Calu3 (cell line): ENCODE measurements at regions not wholly inside any gene's neighbourhood (a gene's known extent, or its start where the extent isn't known, plus 50 kb on each side); places are given as distances from the start of the nearest gene placed in this dataset.

Source experiments
- BruUV-seq: library from RNA; stranded (reverse); fragments of 400-500 nt; replicated peaks from 2 replicates; lab custom pipeline; 2021; lab: Mats Ljungman, UMichigan
- CTCF ChIA-PET: fragments of 300-600 bp; sonication (Branson Sonifier 250); formaldehyde crosslinking; loops from one replicate; lab custom pipeline; 2022; ENCODE audit warnings: antibody characterized with exemption; lab: Charles Lee
- DNase-seq: peaks from one replicate; pipeline ENCODE4 v3.0.0; 2022
- H3K27ac Mint-ChIP-seq: one replicate; pipeline ENCODE4 v1.8.0; 2022; ENCODE audit warnings: mixed read lengths; ENCODE audit not compliant: unreplicated experiment
- H3K27me3 Mint-ChIP-seq: one replicate; pipeline ENCODE4 v1.8.0; 2022; ENCODE audit warnings: mixed read lengths; ENCODE audit not compliant: unreplicated experiment
- H3K36me3 Mint-ChIP-seq: one replicate; pipeline ENCODE4 v1.8.0; 2022; ENCODE audit warnings: mild to moderate bottlenecking, moderate library complexity, mixed read lengths; ENCODE audit not compliant: insufficient read depth, unreplicated experiment
- H3K4me1 Mint-ChIP-seq: one replicate; pipeline ENCODE4 v1.8.0; 2022; ENCODE audit warnings: mild to moderate bottlenecking, low read depth, mixed read lengths; ENCODE audit not compliant: unreplicated experiment
- H3K4me3 Mint-ChIP-seq: one replicate; pipeline ENCODE4 v1.8.0; 2022; ENCODE audit warnings: mild to moderate bottlenecking, low read depth, moderate library complexity, mixed read lengths; ENCODE audit not compliant: unreplicated experiment
- H3K9me3 Mint-ChIP-seq: one replicate; pipeline ENCODE4 v1.8.0; 2022; ENCODE audit warnings: low read depth, mixed read lengths; ENCODE audit not compliant: unreplicated experiment
- intact Hi-C: fragments of 100-400 bp; cut with micrococcal nuclease; formaldehyde crosslinking; loops from one replicate; pipeline ENCODE4 v1.10.0; 2022; ENCODE audit not compliant: unreplicated experiment
- TF ChIP-seq, protein P1 (sequence below): fragments of 200-600 bp; IDR thresholded peaks from one replicate; pipeline ENCODE4 v1.8.0; 2022; ENCODE audit warnings: antibody characterized with exemption; ENCODE audit not compliant: unreplicated experiment

DNA sequence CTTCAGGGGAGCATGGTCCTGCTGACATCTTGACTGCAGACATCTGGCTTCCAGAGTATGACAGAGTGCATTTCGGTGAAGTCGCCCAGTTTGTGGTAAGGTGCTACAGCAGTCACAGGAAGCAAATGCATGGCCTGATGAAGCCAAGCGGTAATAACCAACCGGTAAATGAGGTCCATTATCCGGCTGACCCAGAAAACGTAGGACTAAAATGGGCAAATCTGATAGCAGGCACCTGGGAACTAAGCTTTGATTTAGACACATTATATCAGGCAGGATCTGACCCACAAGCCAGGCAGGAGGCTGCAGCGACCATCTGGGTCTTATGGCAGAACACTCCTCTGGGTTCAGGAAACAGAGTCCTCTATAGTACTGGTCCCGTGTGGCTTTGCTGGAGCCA lies 454.6 kb downstream of the GADD45G start:
- CTCF ChIA-PET = no interaction called here
- peaks cover 86% of the 10 kb centered on the region for H3K27me3 Mint-ChIP-seq
- no peak for DNase-seq
- no TSS peak for BruUV-seq
- H3K36me3 Mint-ChIP-seq = no peaks in the 10 kb centered on the region
- no peak overlapping the region for H3K27ac Mint-ChIP-seq
- intact Hi-C loops = no loop called here
- H3K4me3 Mint-ChIP-seq = no peak overlapping the region
- no peaks in the 10 kb centered on the region for H3K4me1 Mint-ChIP-seq
- TF ChIP-seq, protein P1, sequence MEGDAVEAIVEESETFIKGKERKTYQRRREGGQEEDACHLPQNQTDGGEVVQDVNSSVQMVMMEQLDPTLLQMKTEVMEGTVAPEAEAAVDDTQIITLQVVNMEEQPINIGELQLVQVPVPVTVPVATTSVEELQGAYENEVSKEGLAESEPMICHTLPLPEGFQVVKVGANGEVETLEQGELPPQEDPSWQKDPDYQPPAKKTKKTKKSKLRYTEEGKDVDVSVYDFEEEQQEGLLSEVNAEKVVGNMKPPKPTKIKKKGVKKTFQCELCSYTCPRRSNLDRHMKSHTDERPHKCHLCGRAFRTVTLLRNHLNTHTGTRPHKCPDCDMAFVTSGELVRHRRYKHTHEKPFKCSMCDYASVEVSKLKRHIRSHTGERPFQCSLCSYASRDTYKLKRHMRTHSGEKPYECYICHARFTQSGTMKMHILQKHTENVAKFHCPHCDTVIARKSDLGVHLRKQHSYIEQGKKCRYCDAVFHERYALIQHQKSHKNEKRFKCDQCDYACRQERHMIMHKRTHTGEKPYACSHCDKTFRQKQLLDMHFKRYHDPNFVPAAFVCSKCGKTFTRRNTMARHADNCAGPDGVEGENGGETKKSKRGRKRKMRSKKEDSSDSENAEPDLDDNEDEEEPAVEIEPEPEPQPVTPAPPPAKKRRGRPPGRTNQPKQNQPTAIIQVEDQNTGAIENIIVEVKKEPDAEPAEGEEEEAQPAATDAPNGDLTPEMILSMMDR = no peak
- no peaks in the 10 kb centered on the region for H3K9me3 Mint-ChIP-seq

DNA sequence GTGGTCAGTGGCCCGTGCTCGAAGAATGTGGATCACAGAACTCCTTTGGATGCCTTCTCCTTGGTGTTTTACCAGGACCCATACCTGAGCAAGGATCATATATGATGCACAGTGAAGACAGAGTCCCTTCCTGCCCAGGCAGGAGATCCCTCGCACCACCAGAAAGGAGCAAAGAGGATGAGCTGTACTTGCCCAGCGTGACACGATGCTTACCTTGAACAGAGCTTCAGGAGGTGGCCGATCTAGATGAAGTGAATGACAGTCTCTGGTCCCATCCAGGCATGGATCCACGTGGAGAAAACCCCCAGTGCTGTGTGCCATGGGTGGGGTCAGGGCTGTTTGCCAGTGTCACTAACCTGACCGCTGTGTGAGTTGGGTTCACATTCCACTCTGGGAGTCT lies 455.4 kb downstream of the GADD45G start:
- peaks cover 84% of the 10 kb centered on the region for H3K27me3 Mint-ChIP-seq
- no TSS peak for BruUV-seq
- intact Hi-C loops = no loop called here
- no peaks in the 10 kb centered on the region for H3K4me1 Mint-ChIP-seq
- no peaks in the 10 kb centered on the region for H3K9me3 Mint-ChIP-seq
- H3K36me3 Mint-ChIP-seq = no peaks in the 10 kb centered on the region
- H3K27ac Mint-ChIP-seq = no peak overlapping the region
- TF ChIP-seq, protein P1 = no peak
- CTCF ChIA-PET = no interaction called here
- DNase-seq = no peak
- H3K4me3 Mint-ChIP-seq = no peak overlapping the region

DNA sequence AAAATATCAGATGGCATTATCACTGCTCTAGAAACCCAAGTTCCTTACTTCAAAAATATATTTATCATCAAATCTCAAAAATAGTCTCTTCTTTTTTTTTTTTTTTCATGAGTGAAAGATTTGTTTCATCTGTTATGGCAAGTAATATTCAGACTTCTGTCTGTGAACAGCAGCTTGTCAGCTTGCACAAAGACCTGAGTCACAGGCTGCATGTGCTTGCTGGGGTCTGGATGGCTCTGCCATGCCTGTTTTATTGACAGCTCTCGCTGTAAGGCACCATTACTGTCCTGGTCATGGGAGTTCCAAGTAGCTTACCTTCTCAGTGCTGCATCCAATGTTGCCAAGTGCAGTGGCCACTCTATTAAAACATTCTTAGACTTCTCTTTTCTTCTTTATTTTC lies 456.4 kb downstream of the GADD45G start:
- Mint-ChIP-seq H3K4me1 (no peaks in the 10 kb centered on the region), H3K27ac (no peak overlapping the region), H3K4me3 (no peak overlapping the region), H3K9me3 (no peaks in the 10 kb centered on the region), H3K27me3 (peaks cover 74% of the 10 kb centered on the region), H3K36me3 (no peaks in the 10 kb centered on the region)
- TF ChIP-seq, protein P1 = no peak
- no peak for DNase-seq
- intact Hi-C loops = no loop called here
- CTCF ChIA-PET = interaction anchor here (0.6 kb wide), 1 partner anchor 67 kb away, joined by 4 read pairs; no protein-coding TSS in a partner anchor
- BruUV-seq = no TSS peak

DNA sequence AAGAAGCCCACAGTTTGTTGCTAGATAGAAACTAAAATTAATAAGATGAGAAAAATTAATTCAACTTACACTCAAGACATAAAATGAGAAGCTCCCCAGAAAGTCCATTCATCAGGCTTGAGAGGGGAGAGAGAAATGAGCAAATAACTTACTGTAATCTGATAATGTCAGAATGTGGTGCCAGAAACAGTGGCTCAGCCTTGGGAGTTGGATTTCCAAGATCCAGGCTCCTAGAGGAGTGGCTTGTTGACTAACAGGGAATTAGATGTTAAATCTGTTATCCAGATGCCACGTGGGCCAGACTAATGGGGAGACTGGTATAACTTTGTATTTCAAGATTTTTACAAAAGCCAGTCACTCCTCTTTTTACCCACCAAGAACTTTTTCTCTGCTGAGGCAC lies 458.2 kb downstream of the GADD45G start:
- no TSS peak for BruUV-seq
- no peaks in the 10 kb centered on the region for H3K9me3 Mint-ChIP-seq
- H3K36me3 Mint-ChIP-seq = no peaks in the 10 kb centered on the region
- no peak for DNase-seq
- peaks cover 75% of the 10 kb centered on the region for H3K27me3 Mint-ChIP-seq
- intact Hi-C loops = no loop called here
- CTCF ChIA-PET = no interaction called here
- no peaks in the 10 kb centered on the region for H3K4me1 Mint-ChIP-seq
- TF ChIP-seq, protein P1 = no peak
- H3K27ac Mint-ChIP-seq = no peak overlapping the region
- H3K4me3 Mint-ChIP-seq = no peak overlapping the region

DNA sequence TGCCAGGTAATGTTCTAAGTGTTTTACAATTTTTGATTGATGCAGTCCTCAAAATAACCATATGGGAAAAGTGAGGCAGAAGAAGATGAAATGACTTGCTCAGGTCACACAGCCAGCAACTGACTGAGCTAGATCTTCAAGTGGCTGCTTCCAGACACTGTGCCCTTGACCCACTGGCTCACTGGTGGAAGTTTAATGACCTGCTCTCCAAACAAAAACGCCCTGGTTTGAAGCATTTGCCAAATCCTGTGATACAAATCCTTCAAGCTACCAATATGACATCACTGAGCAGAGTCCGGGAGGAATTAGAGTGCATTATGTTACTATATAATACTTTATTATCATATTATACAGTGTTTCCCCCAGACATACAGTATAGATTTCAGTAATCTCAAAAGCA lies 459.4 kb downstream of the GADD45G start:
- BruUV-seq = no TSS peak
- CTCF ChIA-PET = no interaction called here
- Mint-ChIP-seq H3K9me3 (no peaks in the 10 kb centered on the region), H3K4me3 (no peak overlapping the region), H3K27ac (no peak overlapping the region), H3K4me1 (no peaks in the 10 kb centered on the region), H3K36me3 (no peaks in the 10 kb centered on the region), H3K27me3 (peaks cover 75% of the 10 kb centered on the region)
- DNase-seq = no peak
- TF ChIP-seq, protein P1 = no peak
- intact Hi-C loops = no loop called here
